ENCODE measurements at regions not wholly inside any gene's neighbourhood (a gene's known extent, or its start where the extent isn't known, plus 50 kb on each side); places are given as distances from the start of the nearest gene placed in this dataset. TPM values are rescaled to one million over a fixed set of nuclear protein-coding genes. Genes with fewer than 3 reads are reported as not detected.
A peak's percentile ranks its signal among the peaks of the same experiment; 100 is the strongest.

DNA sequence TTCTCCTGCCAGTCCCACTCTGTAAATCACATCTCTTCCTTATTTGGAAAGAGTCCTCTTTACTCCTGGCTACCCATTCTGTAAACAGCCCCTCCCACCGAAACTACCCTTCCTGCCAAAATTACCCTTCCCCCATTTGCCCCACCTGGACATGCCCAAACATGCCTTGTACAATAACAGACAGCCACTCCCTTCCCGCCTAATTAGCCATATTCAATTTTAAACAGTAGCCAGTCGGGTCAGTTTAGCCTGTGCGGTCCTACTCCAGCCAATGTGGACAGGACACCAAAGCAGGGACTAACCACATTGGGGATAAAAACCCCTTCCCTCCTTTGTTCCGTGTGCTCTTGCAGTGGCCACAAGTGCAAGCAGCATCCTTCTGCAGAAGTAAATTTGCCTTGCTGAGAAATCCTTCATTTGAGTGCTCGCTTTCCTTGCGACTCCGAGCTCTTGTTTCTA lies 56.3 kb upstream of the MAP10 start:
- H3K27ac ChIP-seq, result no peak overlapping the region
- intact Hi-C loops (cut with DNase I), result loop anchor here (5.0 kb wide), 1 partner anchor 2002 kb away; the partner anchor contains the start of gene CAPN9
- no peaks in the 10 kb centered on the region for H3K27me3 ChIP-seq
- H3K4me3 ChIP-seq, result no peak overlapping the region
- TF ChIP-seq, protein P1, sequence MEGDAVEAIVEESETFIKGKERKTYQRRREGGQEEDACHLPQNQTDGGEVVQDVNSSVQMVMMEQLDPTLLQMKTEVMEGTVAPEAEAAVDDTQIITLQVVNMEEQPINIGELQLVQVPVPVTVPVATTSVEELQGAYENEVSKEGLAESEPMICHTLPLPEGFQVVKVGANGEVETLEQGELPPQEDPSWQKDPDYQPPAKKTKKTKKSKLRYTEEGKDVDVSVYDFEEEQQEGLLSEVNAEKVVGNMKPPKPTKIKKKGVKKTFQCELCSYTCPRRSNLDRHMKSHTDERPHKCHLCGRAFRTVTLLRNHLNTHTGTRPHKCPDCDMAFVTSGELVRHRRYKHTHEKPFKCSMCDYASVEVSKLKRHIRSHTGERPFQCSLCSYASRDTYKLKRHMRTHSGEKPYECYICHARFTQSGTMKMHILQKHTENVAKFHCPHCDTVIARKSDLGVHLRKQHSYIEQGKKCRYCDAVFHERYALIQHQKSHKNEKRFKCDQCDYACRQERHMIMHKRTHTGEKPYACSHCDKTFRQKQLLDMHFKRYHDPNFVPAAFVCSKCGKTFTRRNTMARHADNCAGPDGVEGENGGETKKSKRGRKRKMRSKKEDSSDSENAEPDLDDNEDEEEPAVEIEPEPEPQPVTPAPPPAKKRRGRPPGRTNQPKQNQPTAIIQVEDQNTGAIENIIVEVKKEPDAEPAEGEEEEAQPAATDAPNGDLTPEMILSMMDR (IDR thresholded peaks at IDR 0.05), result no peak
- no peak for TF ChIP-seq POLR2AphosphoS5 (IDR thresholded peaks at IDR 0.05; ENCODE audit: insufficient read depth in 1 of 2, low read depth in 1 of 2)
- TF ChIP-seq POLR2A (IDR thresholded peaks at IDR 0.05), result no peak
- DNase-seq (ENCODE audit: extremely low spot score in 2 of 2), result no peak
- no peaks in the 10 kb centered on the region for H3K36me3 ChIP-seq
- H3K4me1 ChIP-seq, result no peaks in the 10 kb centered on the region
- H3K9me3 ChIP-seq, result no peaks in the 10 kb centered on the region

DNA sequence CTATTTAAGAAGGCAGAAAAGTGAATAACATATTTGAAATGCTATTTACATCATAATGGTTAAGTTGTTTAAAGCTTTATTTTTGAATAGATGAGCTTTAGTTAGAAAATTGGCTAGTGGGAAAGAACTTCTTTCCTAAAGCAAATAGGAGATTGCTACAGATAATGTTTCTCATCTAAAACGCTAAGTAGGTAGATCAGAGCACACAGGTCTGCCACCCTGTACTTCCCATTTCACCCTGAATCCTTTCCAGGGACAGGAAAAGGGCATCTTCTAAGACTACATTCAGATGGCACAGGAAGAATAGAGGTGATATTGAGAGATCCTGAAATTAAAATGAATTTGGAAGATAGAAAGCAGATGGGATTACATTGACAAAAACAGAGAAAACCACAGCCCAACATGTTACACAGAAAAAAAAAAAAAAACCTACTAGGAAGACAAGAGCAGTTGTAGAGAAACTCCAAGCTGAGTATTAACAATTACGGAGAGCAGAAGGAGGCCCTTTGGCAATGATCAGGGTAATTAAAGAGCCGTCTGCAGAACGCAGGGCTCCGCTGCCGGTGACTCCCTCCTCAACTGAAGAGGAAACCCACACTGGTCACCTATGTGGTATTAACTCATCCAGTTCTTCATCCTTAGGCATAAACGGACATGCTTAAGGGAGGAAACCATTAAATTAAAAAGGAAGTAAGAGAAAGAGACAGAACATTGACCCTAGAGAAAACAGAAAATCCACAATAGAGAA lies 53.6 kb upstream of the MAP10 start:
- DNase-seq (ENCODE audit: extremely low spot score in 2 of 2), result no peak
- Histone ChIP-seq H3K4me3 (no peak overlapping the region), H3K4me1 (no peaks in the 10 kb centered on the region), H3K36me3 (no peaks in the 10 kb centered on the region), H3K27me3 (no peaks in the 10 kb centered on the region), H3K9me3 (no peaks in the 10 kb centered on the region), H3K27ac (peak overlapping the region; percentile 66)
- no peak for TF ChIP-seq POLR2AphosphoS5 (IDR thresholded peaks at IDR 0.05; ENCODE audit: insufficient read depth in 1 of 2, low read depth in 1 of 2)
- no peak for TF ChIP-seq POLR2A (IDR thresholded peaks at IDR 0.05)
- TF ChIP-seq, protein P1 (IDR thresholded peaks at IDR 0.05), result no peak
- intact Hi-C loops (cut with DNase I), result no loop called here

DNA sequence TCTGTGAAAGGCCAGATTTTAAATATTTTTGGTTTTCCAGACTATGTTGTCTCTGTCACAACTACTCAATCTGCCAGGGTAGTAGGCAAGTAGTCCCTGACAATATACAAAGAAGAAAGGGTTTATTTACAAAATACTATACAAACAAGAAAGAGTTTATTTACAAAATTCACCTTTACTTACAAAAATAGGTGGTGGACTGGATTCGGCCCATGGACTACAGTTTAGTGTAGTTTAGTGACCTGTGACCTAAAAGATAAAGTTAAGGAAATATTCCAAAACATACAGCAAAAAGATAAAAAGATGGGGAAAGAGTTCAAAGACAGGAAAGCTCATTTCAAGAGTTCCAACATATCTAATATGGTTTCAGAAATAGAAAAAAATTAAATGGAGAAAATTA lies 52.9 kb upstream of the MAP10 start:
- H3K27me3 ChIP-seq, result no peaks in the 10 kb centered on the region
- H3K36me3 ChIP-seq, result no peaks in the 10 kb centered on the region
- TF ChIP-seq POLR2AphosphoS5 (IDR thresholded peaks at IDR 0.05; ENCODE audit: insufficient read depth in 1 of 2, low read depth in 1 of 2) (no peak), POLR2A (IDR thresholded peaks at IDR 0.05) (no peak)
- TF ChIP-seq, protein P1 (IDR thresholded peaks at IDR 0.05), result no peak
- no peak for DNase-seq (ENCODE audit: extremely low spot score in 2 of 2)
- intact Hi-C loops (cut with DNase I), result no loop called here
- H3K9me3 ChIP-seq, result no peaks in the 10 kb centered on the region
- H3K4me3 ChIP-seq, result no peak overlapping the region
- H3K4me1 ChIP-seq, result no peaks in the 10 kb centered on the region
- no peak overlapping the region for H3K27ac ChIP-seq

DNA sequence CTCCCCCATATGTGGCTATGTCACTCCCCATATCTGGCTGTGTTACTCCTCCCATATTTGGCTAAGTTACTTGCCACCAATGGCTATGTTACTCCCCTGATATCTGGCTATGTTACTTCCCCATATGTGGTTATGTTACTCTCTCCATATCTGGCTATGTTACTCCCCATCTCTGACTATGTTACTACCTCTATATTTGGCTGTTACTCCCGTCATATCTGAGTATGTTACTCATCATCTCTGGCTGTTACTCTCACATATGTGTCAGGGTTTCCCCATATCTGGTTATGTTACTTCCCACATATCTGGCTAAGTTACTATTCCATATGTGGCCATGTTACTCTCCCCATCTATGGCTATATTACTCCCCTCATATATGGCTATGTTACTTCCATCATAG lies 50.3 kb upstream of the MAP10 start:
- Histone ChIP-seq H3K27ac (no peak overlapping the region), H3K36me3 (no peaks in the 10 kb centered on the region), H3K27me3 (no peaks in the 10 kb centered on the region), H3K9me3 (no peaks in the 10 kb centered on the region), H3K4me3 (no peak overlapping the region), H3K4me1 (no peaks in the 10 kb centered on the region)
- DNase-seq (ENCODE audit: extremely low spot score in 2 of 2), result no peak
- intact Hi-C loops (cut with DNase I), result no loop called here
- no peak for TF ChIP-seq POLR2A (IDR thresholded peaks at IDR 0.05)
- TF ChIP-seq, protein P1 (IDR thresholded peaks at IDR 0.05), result no peak
- TF ChIP-seq POLR2AphosphoS5 (IDR thresholded peaks at IDR 0.05; ENCODE audit: insufficient read depth in 1 of 2, low read depth in 1 of 2), result no peak

Small RNAs in the stretch of these regions (small RNA-seq; reads per million reads assigned to genes)
- gene RNU6-1211P, result not detected

All from vagina (tissue), 2 donors.